HG02973 (cell line): ENCODE measurements at regions not wholly inside any gene's neighbourhood (a gene's known extent, or its start where the extent isn't known, plus 50 kb on each side); places are given as distances from the start of the nearest gene placed in this dataset.

Source experiments
- ATAC-seq: cut with Tn5 transposase; IDR thresholded peaks from one replicate; pipeline ENCODE4 v1.9.1; 2021; ENCODE audit warnings: moderate library complexity; ENCODE audit not compliant: unreplicated experiment

DNA sequence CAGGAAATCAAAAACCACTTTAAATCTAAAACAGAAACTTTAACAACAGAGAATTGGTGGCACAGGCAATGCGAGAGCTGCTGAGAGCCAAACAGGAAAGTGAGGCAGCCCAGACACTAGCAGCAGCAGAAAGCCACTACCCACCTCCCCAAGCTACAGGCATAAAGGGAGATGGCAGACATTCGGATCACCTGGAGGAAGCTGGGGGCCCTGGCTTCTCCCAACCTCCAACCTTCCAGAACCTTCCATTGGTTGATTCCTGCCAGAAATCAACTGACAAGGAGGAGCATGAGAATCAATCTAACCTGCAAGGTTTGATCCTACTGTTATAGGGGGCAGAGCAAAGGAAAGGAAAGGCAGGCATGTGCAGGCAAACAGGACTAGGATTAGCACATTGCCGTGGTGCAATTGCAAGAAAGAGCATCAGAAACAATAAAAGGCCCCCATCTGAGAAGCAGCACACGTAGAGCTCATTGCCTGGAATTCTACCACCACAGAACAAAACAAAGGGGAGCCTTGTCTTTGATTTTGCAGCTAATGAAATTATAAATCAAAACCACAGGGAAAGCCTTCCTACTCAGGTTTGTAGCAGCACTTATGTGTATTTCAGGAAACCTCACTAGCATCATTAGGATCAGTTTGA, 427.3 kb upstream of the RASGEF1B start:
- ATAC-seq = no peak

DNA sequence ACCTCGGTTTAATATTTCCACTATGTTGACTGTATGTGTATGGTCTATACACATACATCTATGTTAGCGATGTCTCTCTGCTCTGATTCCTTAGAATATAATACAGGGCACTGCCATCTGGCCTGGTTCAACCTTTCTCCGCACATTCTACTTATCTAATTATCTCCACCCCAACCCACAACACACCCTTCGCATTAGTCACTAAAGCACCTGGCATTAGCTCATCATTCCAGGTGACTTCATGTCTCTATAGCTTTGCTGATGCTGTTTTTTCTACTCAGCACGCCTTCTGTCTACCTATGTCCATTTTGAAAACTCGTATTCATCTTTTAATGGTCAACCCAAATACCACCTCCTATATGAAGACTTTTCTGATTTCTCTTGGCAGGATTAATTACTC, 425.2 kb upstream of the RASGEF1B start:
- no peak for ATAC-seq

DNA sequence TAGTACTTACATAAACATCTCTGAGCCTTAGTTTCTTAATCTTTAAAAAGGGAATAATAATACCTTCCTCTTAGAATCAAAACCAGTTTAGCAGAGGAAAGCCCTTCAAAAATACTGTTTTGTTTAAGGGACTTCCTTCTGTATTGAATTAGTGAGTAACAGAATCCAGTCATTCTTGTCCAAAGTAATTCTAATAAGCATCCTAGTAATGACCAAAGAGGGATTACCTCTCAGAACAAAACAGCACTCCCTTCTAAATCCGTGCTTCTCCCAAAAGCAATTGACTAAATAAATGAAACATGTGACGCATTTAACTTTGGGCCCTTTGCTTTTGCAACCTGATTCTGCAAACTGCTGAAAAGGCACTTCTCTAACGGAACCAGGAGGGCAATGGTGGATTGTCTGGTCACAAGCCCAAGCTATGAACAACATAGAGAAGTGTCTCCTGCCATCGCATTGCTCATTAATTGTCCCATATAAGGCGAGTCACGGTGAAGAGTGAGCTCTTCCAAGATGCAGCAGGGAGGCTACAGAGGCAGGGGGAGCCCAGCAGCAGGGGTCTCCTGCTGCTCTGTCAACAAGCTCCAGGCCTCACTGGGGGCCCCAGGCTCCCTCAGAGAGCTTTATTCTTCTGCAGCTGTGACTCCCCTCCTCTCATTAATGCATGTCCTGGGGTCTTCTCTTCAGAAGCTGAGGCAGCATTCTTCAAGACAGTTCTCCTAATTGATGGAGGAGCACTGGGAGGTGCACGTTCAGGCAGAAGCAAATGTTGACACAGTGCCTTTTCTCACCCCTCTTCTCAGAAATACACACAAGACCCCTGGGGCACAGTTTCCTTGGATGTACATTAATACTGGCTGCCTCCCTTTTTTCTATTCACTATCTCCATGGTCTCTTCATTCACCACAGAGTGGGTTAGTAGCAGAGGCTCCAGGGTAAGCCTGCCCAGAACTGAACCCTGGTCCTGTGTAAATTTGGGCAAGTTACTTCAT, 419.6 kb upstream of the RASGEF1B start:
- ATAC-seq = no peak

DNA sequence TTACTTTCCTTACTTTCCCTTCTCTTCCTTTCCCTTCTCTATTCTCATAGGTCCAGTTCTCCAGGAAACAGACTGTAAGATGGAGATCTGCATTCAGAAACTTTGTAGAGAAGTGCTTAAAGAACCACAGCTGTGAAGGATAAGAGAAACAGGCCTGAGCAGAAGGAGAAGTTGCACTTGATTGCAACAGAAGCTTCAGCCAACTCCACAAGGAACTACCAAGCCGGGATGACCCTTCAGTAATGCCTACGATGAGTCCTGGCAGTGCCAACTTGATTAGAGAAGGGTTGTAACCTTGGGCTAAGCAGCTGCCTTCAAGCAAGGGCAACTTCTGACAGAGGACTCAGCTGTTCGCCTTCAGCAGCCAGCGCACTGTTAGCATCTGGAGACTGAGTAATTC, 413.3 kb upstream of the RASGEF1B start:
- ATAC-seq = no peak

DNA sequence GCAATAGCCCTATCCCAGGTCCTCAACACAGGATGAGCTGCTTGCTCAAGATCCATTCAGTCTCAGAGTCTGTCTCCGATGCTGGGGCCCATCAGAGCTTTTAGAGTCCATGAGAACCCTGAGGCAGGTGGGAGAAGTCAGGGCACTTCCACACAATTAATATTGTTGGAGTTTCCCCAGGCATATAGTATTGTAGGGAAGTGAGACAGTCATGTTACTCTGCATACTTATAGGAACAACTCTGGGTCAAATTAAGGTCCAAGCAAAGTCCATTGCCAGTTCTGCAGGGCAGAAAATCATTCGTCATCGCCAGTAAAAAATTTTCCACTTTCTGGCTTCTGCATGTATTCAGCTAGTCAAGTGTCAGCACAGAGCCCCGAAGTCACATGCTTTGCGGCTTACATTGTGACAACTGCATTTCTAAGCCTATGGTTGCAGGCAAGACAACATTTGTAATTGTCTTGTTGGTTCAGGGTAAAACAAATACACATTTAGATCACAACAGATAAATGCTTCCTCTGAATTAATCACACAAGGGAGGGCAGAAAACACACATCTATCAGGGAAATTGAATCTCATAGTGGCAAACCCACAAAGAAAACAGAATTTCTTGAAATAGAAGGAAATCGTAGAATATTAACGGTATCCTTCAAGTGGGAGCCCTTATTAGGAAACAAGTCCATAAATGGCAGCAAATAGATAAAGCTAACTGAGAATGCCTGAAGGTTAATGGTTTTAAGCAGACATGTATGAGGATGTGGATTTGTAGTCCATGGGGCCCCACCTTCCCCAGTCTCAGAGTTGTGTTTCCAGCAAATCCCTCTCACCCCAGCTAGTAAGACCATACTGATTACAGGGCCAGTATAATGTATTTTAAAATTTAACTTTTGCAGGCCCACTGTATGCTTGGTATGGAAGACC, 412.1 kb upstream of the RASGEF1B start:
- no peak for ATAC-seq

DNA sequence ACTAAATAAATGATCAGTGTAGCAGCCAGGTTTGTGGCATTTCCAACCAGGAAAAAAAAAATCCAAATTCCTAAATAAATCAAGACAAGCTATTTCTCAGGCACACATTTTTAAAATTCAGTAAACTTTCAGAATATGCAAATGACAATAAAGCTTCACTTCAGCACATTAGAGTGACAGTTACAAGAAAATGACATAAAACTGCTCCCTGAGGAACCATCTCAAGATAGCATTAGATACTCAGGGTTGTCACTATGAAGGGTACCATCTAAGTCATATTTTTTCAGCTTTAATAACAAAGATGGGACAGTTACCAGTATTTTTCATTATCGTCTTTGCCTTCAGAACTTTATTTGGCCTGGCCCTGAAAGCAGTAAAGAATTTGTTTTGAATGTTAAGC, 411.3 kb upstream of the RASGEF1B start:
- ATAC-seq = no peak

DNA sequence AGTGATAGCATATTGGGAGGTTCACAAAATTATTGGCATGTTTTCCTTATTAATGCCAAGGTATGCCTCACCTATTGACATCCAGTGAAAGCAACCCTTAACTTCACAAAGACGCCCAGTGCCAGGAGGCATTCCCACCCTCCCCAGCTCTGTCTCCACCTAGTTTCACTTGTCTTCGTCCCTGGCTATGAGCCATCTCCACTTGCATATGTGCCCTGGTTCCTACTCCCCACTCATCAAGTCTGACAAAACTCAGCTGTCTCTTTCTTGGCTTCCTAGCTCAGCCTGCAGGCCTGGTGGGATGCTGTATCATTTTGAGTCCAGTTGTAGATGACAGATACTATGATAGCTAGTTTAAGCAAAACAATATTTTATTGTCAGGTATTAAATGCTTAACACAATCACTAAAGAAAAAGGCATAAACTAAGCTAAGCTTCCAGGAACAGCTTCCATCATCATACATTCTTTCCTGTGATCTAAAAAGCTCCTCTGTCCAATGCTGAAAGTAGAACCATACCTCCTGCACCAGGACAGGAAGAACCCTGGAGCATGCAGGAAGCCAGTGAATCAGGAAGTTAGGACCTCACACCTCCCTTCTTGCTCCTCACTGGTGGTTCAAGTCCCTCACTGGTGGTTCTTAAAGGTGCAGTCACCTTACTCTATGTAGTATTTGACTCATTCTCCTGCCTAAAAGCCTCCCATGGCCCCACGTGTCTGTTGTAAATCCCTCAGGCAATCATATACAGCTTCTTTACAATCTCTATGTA, 410.3 kb upstream of the RASGEF1B start:
- no peak for ATAC-seq

DNA sequence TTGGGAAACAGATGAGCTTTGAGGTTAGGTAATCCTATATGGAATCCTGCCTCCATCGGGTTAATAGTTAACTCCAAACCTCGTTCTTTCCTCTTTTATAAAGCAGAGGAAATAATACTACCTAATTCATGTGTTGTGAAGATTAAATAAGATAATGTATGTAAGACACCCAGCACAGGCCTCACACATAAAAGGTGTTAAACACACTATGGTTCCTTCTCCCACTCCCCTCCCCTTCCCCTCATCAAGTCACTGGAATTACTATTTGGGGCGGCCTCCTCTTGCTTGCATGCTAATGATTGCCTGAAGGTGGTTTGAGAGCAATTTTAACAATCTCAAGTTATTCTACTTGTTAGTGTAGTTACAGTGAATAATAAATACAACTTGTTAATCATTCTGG, 404.4 kb upstream of the RASGEF1B start:
- no peak for ATAC-seq

DNA sequence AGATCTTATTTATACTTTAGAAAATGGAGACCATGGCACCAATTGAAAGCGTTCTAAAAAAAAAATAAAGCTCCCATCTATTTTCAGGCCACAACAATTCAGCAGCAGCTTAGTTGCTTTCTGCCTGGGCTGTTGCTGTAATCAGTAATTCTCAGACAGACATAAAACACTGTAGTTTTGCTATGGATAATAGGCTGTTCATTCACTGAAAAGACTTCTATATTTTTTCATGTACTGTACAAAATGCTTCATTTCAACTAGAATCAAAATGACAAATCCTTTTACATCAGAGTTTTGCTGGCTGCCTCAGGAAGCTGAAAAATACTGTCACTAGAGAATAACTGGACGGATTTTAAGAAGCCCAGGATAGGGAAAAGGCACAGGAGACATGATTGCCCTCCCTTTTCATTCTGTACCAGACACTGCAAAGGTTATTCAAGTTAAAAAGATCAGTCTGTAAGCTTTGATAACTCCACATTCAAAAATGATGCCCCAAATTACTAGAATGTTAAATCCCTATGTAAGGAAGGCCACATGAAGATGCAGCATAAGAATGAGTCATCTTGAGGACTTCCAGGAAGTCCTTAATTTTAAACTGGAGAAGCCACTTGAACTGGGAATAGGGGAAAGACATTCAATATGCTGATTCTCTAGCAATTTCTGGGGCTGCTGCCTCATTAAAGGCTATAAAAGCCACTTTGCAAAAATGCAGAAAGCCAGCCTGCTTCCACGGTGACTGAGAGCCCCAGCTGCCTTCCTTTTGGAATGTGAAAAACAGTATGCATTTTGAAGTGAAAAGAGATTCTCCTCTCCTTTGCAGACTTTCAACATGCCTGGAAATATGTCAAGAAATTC, 403.2 kb upstream of the RASGEF1B start:
- no peak for ATAC-seq

DNA sequence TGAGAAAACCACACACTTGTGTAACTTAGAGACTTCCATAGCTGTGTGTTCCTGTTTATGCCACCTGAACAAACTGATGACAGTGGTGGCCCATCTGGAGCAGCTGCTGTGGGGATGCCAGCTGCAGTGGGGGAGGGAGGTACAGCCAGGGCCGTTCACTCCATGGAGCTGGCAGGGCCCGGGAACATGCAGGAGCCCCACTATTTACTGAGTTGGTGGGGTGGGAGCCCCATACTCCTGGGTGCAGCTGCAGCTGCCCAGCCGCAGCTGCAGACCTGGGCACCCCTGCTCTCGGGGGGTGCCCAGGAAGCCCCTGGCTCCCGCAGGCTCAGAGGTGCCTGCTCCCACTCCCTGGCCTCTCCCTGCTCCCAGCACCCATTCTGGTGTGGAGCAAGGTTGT, 398.6 kb upstream of the RASGEF1B start:
- ATAC-seq = no peak

DNA sequence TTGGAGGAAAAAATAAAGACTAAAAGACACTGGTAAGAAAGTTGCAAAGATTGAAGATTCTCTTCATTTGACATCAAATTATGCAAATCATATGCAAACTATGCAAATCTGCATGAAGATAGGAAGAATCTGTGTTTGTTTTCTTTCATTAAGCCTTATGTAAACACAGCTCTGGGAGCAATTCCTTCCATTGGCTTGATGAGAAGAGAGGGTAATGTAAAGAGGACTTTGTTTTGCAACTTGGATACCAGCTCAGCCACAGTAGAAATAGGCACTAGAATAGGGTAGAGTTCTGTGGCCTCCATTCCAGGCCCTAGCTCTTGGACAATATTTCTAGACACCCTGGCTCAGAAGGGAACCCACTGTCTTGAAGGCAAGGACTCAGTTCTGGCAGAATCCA, 388.4 kb upstream of the RASGEF1B start:
- ATAC-seq = no peak

DNA sequence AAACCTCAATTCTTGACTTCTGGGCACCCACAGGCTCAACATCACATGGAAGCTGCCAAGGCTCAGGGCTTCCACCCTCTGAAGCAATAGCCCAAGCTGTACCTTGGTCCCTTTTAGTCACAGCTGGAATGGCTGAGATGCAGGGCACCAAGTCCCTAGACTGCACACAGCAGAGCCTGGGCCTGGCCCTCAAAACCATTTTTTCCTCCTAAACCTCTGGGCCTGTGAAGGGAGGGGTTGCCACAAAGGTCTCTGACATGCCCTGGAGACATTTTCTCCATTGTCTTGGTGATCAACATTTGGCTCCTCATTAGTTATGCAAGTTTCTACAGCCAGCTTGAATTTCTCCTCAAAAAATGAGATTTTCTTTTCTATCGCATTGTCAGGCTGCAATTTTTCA, 382.7 kb upstream of the RASGEF1B start:
- ATAC-seq = no peak

DNA sequence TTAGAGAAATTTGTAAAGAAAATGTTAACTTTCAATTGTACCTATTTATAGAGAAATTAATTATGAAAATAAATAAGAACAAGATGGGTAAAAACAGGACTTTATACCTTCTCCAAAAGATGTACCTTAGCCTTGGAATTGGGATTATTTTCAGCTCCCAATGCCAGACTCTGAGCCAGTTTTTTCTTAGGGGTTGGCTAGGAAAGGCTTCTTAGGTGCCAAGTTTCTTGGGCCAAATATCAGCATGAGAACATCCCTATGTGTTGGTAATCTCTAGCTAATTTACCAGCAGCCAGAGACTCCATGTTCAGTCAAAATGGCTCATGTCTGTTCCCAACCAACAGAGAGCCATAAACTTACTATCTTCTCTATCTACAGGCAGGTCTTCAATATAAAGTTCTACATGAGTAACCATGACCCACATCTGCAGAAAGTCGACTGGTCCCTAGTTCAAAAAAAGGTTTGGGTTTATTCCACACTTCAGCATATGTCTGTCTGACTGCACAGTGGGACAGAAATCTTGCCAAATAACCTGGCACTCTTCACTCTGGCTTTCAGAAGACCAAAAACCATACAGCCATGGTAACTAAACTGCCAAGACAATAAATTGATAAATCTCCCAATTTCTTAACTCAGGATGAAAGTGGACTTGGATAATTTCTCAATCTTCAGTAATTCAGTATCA, 380.5 kb upstream of the RASGEF1B start:
- ATAC-seq = no peak

DNA sequence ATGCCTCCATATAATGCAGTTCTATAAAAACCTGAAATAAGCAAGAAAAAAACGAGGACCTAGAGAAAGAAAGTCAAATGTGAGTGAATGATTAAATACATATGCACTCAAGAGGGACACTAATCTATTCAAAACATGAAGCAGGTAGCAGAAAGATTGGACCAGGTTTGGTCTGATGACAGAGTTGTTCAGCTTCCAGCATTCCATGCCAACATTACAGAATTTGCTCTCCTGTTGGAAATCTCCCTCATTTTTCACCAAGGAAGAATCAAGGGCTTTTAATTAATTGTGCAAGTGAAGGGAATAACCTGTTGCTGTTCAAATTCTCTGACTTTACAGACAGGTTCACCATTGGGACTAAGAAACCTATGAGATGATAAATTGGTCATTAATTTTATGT, 379.0 kb upstream of the RASGEF1B start:
- no peak for ATAC-seq

DNA sequence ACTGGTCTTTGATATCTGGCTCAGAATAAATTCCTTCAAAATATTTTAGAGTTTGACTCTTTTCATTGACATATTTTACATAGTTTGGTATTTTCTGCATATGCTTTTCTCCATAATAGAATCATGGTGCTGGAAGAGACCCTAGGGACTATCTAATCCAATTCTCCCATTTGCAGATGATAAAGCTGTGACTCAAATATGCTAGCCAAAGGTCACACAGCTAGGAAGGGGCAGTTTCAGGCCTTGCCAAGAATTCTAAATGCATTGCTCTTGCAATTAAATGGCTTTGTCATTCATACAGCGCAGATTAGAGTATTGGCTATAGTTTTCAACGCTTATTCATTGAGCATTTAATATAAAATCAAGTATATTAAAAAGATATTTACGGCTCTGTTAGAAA, 374.1 kb upstream of the RASGEF1B start:
- no peak for ATAC-seq

DNA sequence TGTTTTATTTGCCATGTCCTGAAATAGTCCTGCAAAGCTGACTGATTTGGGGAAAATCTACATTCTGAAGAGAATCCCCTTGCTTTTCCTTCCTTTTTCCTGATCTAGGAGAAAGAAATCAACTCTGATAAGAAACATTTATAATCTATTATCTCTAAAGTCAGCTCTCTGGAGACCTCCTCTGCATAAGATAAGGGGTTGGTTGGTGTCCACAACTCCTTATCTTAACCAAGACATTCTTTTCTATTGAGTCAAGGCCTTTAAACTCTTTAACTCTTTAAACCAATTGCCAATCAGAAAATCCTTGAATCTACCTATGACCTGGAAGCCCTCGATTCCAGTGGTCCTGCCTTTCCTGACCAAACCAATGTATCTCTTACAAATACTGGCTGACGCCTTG, 373.6 kb upstream of the RASGEF1B start:
- no peak for ATAC-seq

DNA sequence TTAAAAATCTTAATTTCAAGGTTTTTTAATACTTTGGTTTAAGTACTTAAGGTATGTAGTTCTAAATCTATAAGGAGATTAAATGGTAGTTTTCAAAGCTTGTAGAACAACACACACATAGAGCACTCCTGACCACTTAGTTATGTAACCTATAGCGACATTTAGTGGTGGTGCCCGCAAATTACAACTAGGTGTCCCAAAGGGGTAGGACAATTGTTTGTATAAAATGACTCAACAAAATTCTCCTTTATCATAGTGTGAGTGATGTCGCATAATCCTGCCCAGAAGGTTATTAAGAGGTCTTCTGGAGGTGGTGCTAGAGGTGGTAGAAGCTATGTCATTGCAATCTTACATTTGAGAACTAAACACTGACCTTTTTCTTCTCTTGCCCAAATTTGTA, 373.0 kb upstream of the RASGEF1B start:
- ATAC-seq = peak; percentile 84

DNA sequence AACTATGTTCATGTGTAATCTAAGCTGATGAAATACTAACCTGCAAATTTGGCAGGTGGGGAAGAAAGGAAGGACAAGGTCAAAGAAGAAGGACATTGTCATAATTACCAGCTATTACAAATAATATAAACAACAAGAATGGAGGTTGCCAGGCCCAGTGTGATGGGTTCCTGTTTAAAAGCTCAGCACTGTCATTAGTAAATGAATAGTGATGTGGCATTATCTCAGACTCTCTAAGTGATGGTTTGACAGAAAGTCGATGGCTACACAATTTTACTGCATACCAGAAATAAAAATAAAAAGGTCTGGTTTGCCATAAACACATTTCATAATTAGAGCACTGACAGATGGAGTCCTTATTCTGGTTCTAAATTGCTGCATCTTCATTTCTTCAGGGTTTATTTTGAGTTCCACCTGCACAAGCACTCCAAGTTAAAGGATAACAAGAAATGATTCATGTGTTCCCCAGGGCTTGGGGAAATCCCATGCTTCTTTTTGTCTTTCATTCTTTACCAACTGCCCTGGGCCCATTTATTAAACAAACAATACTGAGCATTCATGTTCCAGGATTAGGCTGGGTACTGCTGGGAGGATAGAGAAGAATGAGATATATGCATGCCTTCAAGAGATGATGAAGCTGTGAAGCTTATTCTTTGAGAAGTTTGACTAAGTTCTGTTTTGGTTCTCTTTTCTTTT, 367.8 kb upstream of the RASGEF1B start:
- ATAC-seq = no peak
